Brain pericyte (primary cell): ENCODE measurements at regions not wholly inside any gene's neighbourhood (a gene's known extent, or its start where the extent isn't known, plus 50 kb on each side); places are given as distances from the start of the nearest gene placed in this dataset.

Source experiments
- DNase-seq: peaks from one replicate; pipeline ENCODE4 v3.0.0-alpha.2; 2012; ENCODE audit warnings: low read depth, low spot score

GRCh38 chr13:21817878-21818277, 147.0 kb downstream of the FGF9 start:
- DNase-seq = no peak

- DNase-seq = no peak
These were observed 151.2 kb downstream of the FGF9 start for GRCh38 chr13:21822029-21822428.

GRCh38 chr13:21823416-21823815, 152.5 kb downstream of the FGF9 start:
- no peak for DNase-seq

- DNase-seq = no peak
These were observed 153.1 kb downstream of the FGF9 start for GRCh38 chr13:21823949-21824348.

GRCh38 chr13:21825186-21825585, 154.3 kb downstream of the FGF9 start:
- DNase-seq = no peak

- DNase-seq = no peak
These were observed 154.9 kb downstream of the FGF9 start for GRCh38 chr13:21825801-21826200.

GRCh38 chr13:21826214-21827015, 155.5 kb downstream of the FGF9 start:
- no peak for DNase-seq

GRCh38 chr13:21831654-21832324, 160.9 kb downstream of the FGF9 start:
- no peak for DNase-seq

GRCh38 chr13:21833921-21834320, 163.0 kb downstream of the FGF9 start:
- DNase-seq = no peak

- DNase-seq = no peak
These were observed 163.6 kb downstream of the FGF9 start for GRCh38 chr13:21834521-21834920.

GRCh38 chr13:21837288-21837687, 166.4 kb downstream of the FGF9 start:
- DNase-seq = no peak

- DNase-seq = no peak
These were observed 167.1 kb downstream of the FGF9 start for GRCh38 chr13:21837841-21838551.

- DNase-seq = no peak
These were observed 175.7 kb downstream of the FGF9 start for GRCh38 chr13:21846605-21847004.

- no peak for DNase-seq
These were observed 178.4 kb downstream of the FGF9 start for GRCh38 chr13:21849323-21849722.

GRCh38 chr13:21850013-21851006, 179.4 kb downstream of the FGF9 start:
- DNase-seq = no peak

- DNase-seq = no peak
These were observed 181.2 kb downstream of the FGF9 start for GRCh38 chr13:21852043-21852442.

GRCh38 chr13:21853779-21854178, 182.9 kb downstream of the FGF9 start:
- DNase-seq = no peak

- no peak for DNase-seq
These were observed 197.9 kb downstream of the FGF9 start for GRCh38 chr13:21868823-21869222.

- DNase-seq = no peak
These were observed 200.5 kb downstream of the FGF9 start for GRCh38 chr13:21871382-21871781.

- DNase-seq = no peak
These were observed 201.0 kb downstream of the FGF9 start for GRCh38 chr13:21871919-21872318.

GRCh38 chr13:21872795-21873194, 201.9 kb downstream of the FGF9 start:
- no peak for DNase-seq
